ENCODE measurements at regions not wholly inside any gene's neighbourhood (a gene's known extent, or its start where the extent isn't known, plus 50 kb on each side); places are given as distances from the start of the nearest gene placed in this dataset.
"Not testable (repeated sequence)": the region's sequence is repeated elsewhere in the genome, so short reads cannot be mapped to it uniquely, and the experiment has no call there.

GRCh38 chr18:45339810-45340550, 275.3 kb upstream of the SLC14A2 start:
- no peak for DNase-seq (ENCODE audit: low read depth in 3 of 3, low spot score in 2 of 3)

- DNase-seq (ENCODE audit: low read depth in 3 of 3, low spot score in 2 of 3) = no peak
These were observed 274.4 kb upstream of the SLC14A2 start for GRCh38 chr18:45340884-45341283.

GRCh38 chr18:45341454-45341853, 273.8 kb upstream of the SLC14A2 start:
- DNase-seq (ENCODE audit: low read depth in 3 of 3, low spot score in 2 of 3) = no peak

GRCh38 chr18:45342166-45342565, 273.1 kb upstream of the SLC14A2 start:
- DNase-seq (ENCODE audit: low read depth in 3 of 3, low spot score in 2 of 3) = no peak

GRCh38 chr18:45342653-45343052, 272.6 kb upstream of the SLC14A2 start:
- DNase-seq (ENCODE audit: low read depth in 3 of 3, low spot score in 2 of 3) = no peak

GRCh38 chr18:45343365-45343764, 271.9 kb upstream of the SLC14A2 start:
- DNase-seq (ENCODE audit: low read depth in 3 of 3, low spot score in 2 of 3) = no peak

- not testable (repeated sequence) for DNase-seq (ENCODE audit: low read depth in 3 of 3, low spot score in 2 of 3)
These were observed 270.6 kb upstream of the SLC14A2 start for GRCh38 chr18:45344680-45345079.

GRCh38 chr18:45349019-45349418, 266.3 kb upstream of the SLC14A2 start:
- no peak for DNase-seq (ENCODE audit: low read depth in 3 of 3, low spot score in 2 of 3)

GRCh38 chr18:45349467-45349866, 265.8 kb upstream of the SLC14A2 start:
- DNase-seq (ENCODE audit: low read depth in 3 of 3, low spot score in 2 of 3) = no peak

GRCh38 chr18:45350404-45351156, 264.7 kb upstream of the SLC14A2 start:
- DNase-seq (ENCODE audit: low read depth in 3 of 3, low spot score in 2 of 3) = no peak

GRCh38 chr18:45352874-45353273, 262.4 kb upstream of the SLC14A2 start:
- no peak for DNase-seq (ENCODE audit: low read depth in 3 of 3, low spot score in 2 of 3)

- no peak for DNase-seq (ENCODE audit: low read depth in 3 of 3, low spot score in 2 of 3)
These were observed 261.7 kb upstream of the SLC14A2 start for GRCh38 chr18:45353530-45353929.

- DNase-seq (ENCODE audit: low read depth in 3 of 3, low spot score in 2 of 3) = no peak
These were observed 259.2 kb upstream of the SLC14A2 start for GRCh38 chr18:45355944-45356520.

GRCh38 chr18:45357686-45358470, 257.4 kb upstream of the SLC14A2 start:
- DNase-seq (ENCODE audit: low read depth in 3 of 3, low spot score in 2 of 3) = no peak

- DNase-seq (ENCODE audit: low read depth in 3 of 3, low spot score in 2 of 3) = no peak
These were observed 255.8 kb upstream of the SLC14A2 start for GRCh38 chr18:45359275-45360009.

- no peak for DNase-seq (ENCODE audit: low read depth in 3 of 3, low spot score in 2 of 3)
These were observed 254.0 kb upstream of the SLC14A2 start for GRCh38 chr18:45361125-45361851.

- no peak for DNase-seq (ENCODE audit: low read depth in 3 of 3, low spot score in 2 of 3)
These were observed 252.1 kb upstream of the SLC14A2 start for GRCh38 chr18:45363196-45363595.

- no peak for DNase-seq (ENCODE audit: low read depth in 3 of 3, low spot score in 2 of 3)
These were observed 249.4 kb upstream of the SLC14A2 start for GRCh38 chr18:45365835-45366234.

GRCh38 chr18:45370255-45371010, 244.8 kb upstream of the SLC14A2 start:
- no peak for DNase-seq (ENCODE audit: low read depth in 3 of 3, low spot score in 2 of 3)
